GM13977 (cell line): ENCODE measurements at regions not wholly inside any gene's neighbourhood (a gene's known extent, or its start where the extent isn't known, plus 50 kb on each side); places are given as distances from the start of the nearest gene placed in this dataset.

Experiments used
- DNase-seq: peaks from one replicate; pipeline ENCODE4 v3.0.0; 2012; ENCODE audit warnings: low spot score
- CTCF ChIP-seq: IDR thresholded peaks from 2 replicates; pipeline ENCODE4 v1.5.1; 2012; ENCODE audit warnings: mild to moderate bottlenecking, control low read depth; ENCODE audit not compliant: insufficient read depth; ENCODE audit errors: extremely low read depth, missing control alignments
- in situ Hi-C: fragments of 300-500 bp; cut with MboI; formaldehyde crosslinking; loops from one replicate; pipeline ENCODE4 v1.12.0; 2022; ENCODE audit warnings: low sequenced_read_pairs, low pct_unique_long_range_greater_than_20kb, mixed read lengths, inconsistent platforms; ENCODE audit not compliant: unreplicated experiment

DNA sequence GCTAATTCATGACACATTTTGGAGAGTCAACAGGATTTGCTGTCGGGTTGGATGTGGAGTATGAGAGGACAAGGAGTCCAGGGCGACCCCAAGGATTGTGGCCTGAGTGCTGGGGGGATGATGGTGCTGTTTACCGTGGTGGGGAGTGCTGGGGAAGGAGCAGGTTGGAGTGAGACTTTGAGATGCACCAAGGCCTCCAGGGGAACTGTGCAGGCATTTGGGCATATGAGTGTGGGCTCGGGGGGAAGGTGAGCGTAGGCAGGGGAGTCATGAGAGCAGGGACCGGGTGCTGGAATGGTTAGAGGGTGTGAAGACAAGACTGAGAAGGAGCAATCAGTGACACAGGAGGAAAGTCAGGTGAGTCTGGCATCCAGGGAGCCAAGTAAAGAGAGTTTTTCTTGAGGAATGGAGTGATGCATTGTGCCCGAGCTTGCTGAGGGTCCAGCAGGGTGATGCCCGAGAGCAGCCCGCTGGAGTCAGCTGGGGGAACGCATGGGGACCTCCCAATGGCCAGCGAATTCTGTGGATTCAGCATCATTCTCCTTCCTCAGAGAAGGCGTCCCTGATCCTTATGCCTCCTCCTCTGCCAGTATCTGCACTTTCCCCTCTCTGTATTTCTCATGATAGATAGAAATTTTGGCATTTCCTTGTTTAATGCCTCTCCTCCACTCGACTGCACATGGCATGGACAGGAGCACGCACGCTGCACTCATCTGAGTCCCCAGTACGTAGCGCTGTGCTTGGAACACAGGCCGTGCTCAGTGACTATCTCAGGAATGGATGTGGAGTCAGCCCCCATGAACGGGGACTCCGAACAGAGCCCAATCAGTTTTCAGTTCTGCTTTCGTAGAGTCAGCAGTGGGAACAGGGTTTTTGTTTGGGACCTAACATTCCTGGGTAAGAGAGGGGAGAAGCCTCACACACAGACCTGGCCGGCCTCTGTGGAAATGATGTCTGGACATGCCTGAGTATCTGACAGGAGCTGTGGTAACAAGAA is 52.1 kb upstream of the ETV3 start:
- no peak for DNase-seq
- TF ChIP-seq CTCF, result no peak
- in situ Hi-C loops, result loop anchor here (10.0 to 25.0 kb wide), 2 partner anchors 172 to 295 kb away; no protein-coding TSS in a partner anchor

DNA sequence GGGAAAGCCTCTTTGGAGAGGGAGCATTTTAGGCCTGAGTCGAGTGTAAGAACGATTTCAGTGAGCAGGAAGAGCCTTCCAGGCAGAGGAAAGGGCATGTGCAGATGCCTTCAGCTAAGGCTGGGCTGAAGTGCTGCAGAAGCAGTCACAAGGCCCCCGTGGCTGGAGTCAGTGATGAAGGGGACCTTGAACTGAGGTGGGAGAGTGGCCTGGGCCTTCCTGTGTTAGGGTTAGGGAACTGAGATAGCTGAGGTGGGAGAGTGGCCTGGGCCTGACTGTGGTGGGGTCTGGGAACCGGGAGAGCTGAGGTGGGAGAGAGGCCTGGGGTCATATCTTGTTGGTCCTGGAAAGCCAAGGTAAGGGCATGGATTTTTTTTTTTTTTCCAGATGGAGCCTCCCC is 50.9 kb upstream of the ETV3 start:
- no peak for TF ChIP-seq CTCF
- in situ Hi-C loops, result loop anchor here (25.0 kb wide), 1 partner anchor 173 kb away; no protein-coding TSS in a partner anchor

More for the DNA sequence above, 50.9 kb upstream of the ETV3 start:
- no peak for DNase-seq
